Peyer's patch (tissue), 4 donors: ENCODE measurements at regions not wholly inside any gene's neighbourhood (a gene's known extent, or its start where the extent isn't known, plus 50 kb on each side); places are given as distances from the start of the nearest gene placed in this dataset.

Source experiments
- DNase-seq, 3 donors: peaks; one replicate each; pipeline ENCODE4 v3.0.0-alpha.2; 2017 to 2019
- H3K27ac ChIP-seq, 4 donors: fragments of 200-600 bp; sonication (generic); one replicate each; pipeline ENCODE4 v1.5.1; 2016 to 2019
- H3K27me3 ChIP-seq, 2 donors: fragments of 200-600 bp; sonication (generic); one replicate each; pipeline ENCODE4 v1.5.1; 2019
- H3K36me3 ChIP-seq, 3 donors: fragments of 200-600 bp; sonication (generic); one replicate each; pipeline ENCODE4 v1.5.1; 2016 to 2019
- H3K4me1 ChIP-seq, 4 donors: fragments of 200-600 bp; sonication (generic); one replicate each; pipeline ENCODE4 v1.5.1; 2016 to 2019
- H3K4me3 ChIP-seq, 4 donors: fragments of 200-600 bp; sonication (generic); 1 replicate in 3 of 4; 2 replicates in 1 of 4; pipeline ENCODE4 v1.5.1; 2016 to 2019; ENCODE audit warnings: mild to moderate bottlenecking in 1 of 4
- H3K9me3 ChIP-seq, 4 donors: fragments of 200-600 bp; sonication (generic); one replicate each; pipeline ENCODE4 v1.5.1; 2016 to 2019; ENCODE audit warnings: mild to moderate bottlenecking in 1 of 4
- CTCF ChIP-seq, 6 experiments: fragments of 450-650 bp in 4 of 6; fragments of 200-600 bp in 2 of 6; sonication (generic) in 1 of 6; IDR thresholded peaks; one replicate each; pipeline ENCODE4 v1.5.1; 2017 to 2019; ENCODE audit warnings: antibody characterized with exemption in 6 of 6, mild to moderate bottlenecking in 3 of 6, moderate library complexity in 1 of 6
- POLR2A ChIP-seq, 2 donors: fragments of 450-650 bp; IDR thresholded peaks; one replicate each; pipeline ENCODE4 v1.5.1; 2017; ENCODE audit warnings: antibody characterized with exemption in 2 of 2, mild to moderate bottlenecking in 2 of 2, moderate library complexity in 2 of 2

GRCh38 chr12:111181143-111181726, 187.7 kb downstream of the PHETA1 start:
- H3K9me3 ChIP-seq: no peaks in the 10 kb centered on the region
- no peaks in the 10 kb centered on the region for H3K36me3 ChIP-seq
- H3K4me1 ChIP-seq: peaks cover 0 to 11% (median 0%) of the 10 kb centered on the region in 4 donors
- no peak overlapping the region for H3K27ac ChIP-seq
- DNase-seq: peak; percentile 24 to 67 (median 59)
- H3K27me3 ChIP-seq: no peaks in the 10 kb centered on the region
- no peak overlapping the region for H3K4me3 ChIP-seq
- TF ChIP-seq CTCF (IDR thresholded peaks at IDR 0.05): no peak
- no peak for TF ChIP-seq POLR2A (IDR thresholded peaks at IDR 0.05)

DNA sequence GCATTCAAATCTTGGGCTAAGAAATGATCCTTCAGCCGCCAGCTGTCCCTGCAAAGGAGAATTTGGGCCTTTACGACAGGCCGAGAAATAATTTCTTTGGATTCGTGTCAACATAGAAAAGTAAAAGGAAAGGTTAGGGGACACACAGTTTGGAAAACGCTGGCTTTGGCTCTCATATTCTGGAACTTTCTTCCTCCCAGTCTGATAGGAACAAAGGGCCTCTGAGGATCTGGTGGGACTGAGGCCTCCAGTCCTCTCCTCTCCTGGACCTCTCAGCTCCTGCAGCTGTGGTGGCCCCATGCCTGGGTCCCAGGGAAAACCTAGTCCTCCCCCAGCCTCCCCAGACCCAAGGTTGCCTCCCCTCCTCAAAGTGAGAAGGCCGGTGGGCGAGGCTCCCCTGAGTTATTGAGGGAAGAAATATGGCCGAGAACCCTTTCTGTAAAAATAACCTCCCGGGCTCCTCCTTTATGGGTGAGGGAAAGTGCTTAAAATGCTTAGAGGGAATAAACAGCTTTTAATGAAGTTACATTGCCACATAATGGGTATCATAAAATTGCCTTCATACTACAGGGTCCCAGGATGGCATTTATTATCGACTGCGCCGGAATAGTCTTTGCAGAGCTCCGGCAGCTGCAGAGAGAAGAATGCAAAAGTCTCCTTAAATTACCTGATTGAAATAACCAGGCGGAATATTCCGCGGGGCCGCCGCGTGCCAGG, 188.3 kb downstream of the PHETA1 start:
- no peaks in the 10 kb centered on the region for H3K36me3 ChIP-seq
- TF ChIP-seq CTCF (IDR thresholded peaks at IDR 0.05): no peak
- TF ChIP-seq POLR2A (IDR thresholded peaks at IDR 0.05): no peak
- H3K9me3 ChIP-seq: no peaks in the 10 kb centered on the region
- no peaks in the 10 kb centered on the region for H3K27me3 ChIP-seq
- peaks cover 0 to 11% (median 0%) of the 10 kb centered on the region in 4 donors for H3K4me1 ChIP-seq
- H3K4me3 ChIP-seq: no peak overlapping the region
- no peak overlapping the region for H3K27ac ChIP-seq
- no peak for DNase-seq

GRCh38 chr12:111178181-111179081, 190.5 kb downstream of the PHETA1 start:
- TF ChIP-seq CTCF (IDR thresholded peaks at IDR 0.05) (no peak), POLR2A (IDR thresholded peaks at IDR 0.05) (no peak)
- Histone ChIP-seq H3K27me3 (no peaks in the 10 kb centered on the region), H3K4me1 (peaks cover 0 to 11% (median 0%) of the 10 kb centered on the region in 4 donors), H3K4me3 (no peak overlapping the region), H3K27ac (no peak overlapping the region), H3K9me3 (no peaks in the 10 kb centered on the region), H3K36me3 (no peaks in the 10 kb centered on the region)
- no peak for DNase-seq

DNA sequence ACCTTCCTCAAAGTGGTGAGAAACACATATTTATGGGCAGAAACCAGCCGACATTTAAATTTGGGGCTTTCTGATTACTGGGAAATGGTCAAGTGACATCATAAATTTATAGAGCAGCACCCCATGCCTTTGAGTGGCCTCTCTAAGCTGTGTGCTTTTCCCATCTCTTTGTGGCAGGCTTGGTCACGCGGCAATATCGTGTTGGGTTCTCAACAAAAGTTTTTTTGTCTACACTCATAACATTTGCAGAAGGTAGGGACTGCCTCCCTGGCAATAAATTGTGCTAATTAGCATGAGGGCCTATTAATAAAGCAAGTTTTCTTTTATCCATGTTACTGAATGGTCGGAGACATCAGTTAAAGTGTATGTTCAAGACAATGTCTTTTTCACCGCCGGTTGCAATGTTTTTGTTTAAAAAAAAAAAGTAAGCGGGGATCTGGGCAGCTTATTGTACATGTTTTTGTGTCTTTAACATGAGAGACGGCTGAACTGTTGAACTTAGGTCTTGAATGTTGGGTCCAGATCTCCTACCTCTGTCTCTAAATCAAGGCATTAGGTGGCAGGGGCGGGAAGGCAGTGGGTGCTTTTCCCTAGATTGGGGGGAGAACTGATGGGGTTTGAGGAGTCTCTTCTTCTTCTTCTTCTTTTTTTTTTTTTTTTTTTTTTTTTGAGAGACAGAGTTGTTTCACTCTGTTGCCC, 193.3 kb downstream of the PHETA1 start:
- Histone ChIP-seq H3K9me3 (no peaks in the 10 kb centered on the region), H3K27ac (no peak overlapping the region), H3K27me3 (no peaks in the 10 kb centered on the region), H3K4me1 (peaks cover 0 to 1% (median 0%) of the 10 kb centered on the region in 4 donors), H3K36me3 (no peaks in the 10 kb centered on the region), H3K4me3 (no peak overlapping the region)
- no peak for TF ChIP-seq CTCF (IDR thresholded peaks at IDR 0.05)
- no peak for TF ChIP-seq POLR2A (IDR thresholded peaks at IDR 0.05)
- DNase-seq: no peak

- Histone ChIP-seq H3K27ac (no peak overlapping the region), H3K4me3 (no peak overlapping the region), H3K9me3 (no peaks in the 10 kb centered on the region), H3K36me3 (no peaks in the 10 kb centered on the region), H3K27me3 (no peaks in the 10 kb centered on the region), H3K4me1 (no peaks in the 10 kb centered on the region)
- no peak for DNase-seq
- no peak for TF ChIP-seq CTCF (IDR thresholded peaks at IDR 0.05)
- no peak for TF ChIP-seq POLR2A (IDR thresholded peaks at IDR 0.05)
Observed at GRCh38 chr12:111174961-111175345, 193.9 kb downstream of the PHETA1 start.
